ENCODE measurements at regions not wholly inside any gene's neighbourhood (a gene's known extent, or its start where the extent isn't known, plus 50 kb on each side); places are given as distances from the start of the nearest gene placed in this dataset.

DNA sequence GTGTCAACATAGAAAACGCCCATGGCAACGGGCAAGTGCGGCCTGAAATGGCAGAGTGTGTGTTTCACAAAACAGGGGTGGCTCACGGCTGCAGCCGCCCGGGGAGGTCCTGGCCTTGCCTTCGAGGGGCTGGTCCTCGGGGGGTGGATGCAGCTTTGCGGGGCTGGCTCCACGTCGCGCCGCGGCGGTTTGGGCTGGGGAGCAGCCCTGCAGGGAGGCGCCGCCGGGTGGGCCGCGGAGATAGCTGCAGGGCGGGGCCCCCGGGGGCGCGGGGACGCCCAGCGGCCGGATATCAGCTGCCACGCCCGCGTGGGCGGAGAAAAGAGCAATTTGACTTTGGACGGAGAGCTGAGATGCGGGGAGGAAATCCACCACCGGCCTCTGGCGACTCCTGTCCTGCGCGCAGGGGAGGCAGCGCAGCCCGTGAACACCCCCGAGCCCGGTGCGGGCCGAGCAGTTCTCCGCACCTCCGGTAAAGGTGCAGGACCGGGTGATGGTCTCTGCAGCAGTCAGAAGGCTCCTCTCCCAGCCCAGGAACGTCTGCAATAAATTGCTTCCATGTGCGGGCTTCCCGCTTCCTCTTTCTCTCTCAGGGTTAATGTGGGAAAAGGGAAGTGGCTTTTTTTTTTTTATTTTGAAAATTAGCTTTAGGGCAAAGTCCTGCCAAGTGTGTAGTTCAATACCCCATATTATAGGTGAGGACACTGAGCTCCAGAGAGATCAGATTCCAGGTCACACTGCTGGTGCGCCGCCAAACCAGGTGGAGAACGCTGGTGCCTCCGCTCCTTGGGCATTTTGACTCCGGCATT, 110.5 kb downstream of the ARF6 start:
- POLR2A ChIA-PET = interaction anchor here (0.5 to 2.4 kb wide), 16 partner anchors 10 to 822 kb away, joined by 3 to 13 read pairs (median 4); partner anchors contain the start of genes ARF6 (in 1 of the 2) and KLHDC2 (in 1 of the 2)
- H3K27me3 Mint-ChIP-seq = no peaks in the 10 kb centered on the region
- WGBS (ENCODE audit: insufficient coverage) = 0% methylated on average over 46 of the region's 54 CpGs
- Histone ChIP-seq H3K27me3 (replicated peaks in 1 of 2; ENCODE audit: control insufficient read depth in 2 of 2, extremely low read depth in 1 of 2, insufficient read depth in 2 of 2, low read length in 1 of 2) (no peaks in the 10 kb centered on the region), H3K36me3 (ENCODE audit: control insufficient read depth in 2 of 2, extremely low read depth in 1 of 2, insufficient read depth in 1 of 2, low read length in 1 of 2) (no peaks in the 10 kb centered on the region), H3K4me1 (ENCODE audit: control insufficient read depth in 1 of 2, extremely low read depth in 1 of 2, insufficient read depth in 2 of 2, low read length in 2 of 2) (peaks cover 42 to 59% of the 10 kb centered on the region in 2 experiments), H3K4me3 (ENCODE audit: control insufficient read depth in 1 of 2, extremely low read depth in 1 of 2, low read length in 1 of 2) (peak overlapping the region; percentile 60 to 83), H3K9me3 (no peaks in the 10 kb centered on the region), H3K27ac (ENCODE audit: low read length) (peak overlapping the region; percentile 100)
- peak overlapping the region; percentile 73 to 78 (median 75) for H3K4me3 Mint-ChIP-seq
- H3K9me3 Mint-ChIP-seq = no peaks in the 10 kb centered on the region
- H3K4me1 Mint-ChIP-seq = peaks cover 46 to 62% (median 52%) of the 10 kb centered on the region in 3 donors
- H3K36me3 Mint-ChIP-seq = no peaks in the 10 kb centered on the region
- DNase-seq = peak; percentile 59 to 86 (median 72)
- peak overlapping the region; percentile 96 to 98 for H3K27ac Mint-ChIP-seq
- ATAC-seq (replicated peaks in 1 of 4) = peak; percentile 40 to 47 (median 44)
- CTCF ChIA-PET = interaction anchor here (0.6 to 3.7 kb wide), 21 partner anchors 12 to 1987 kb away, joined by 3 to 28 read pairs (median 5); partner anchors contain the start of genes ARF6 (in 1 of the 2) and NEMF (in 1 of the 2)

DNA sequence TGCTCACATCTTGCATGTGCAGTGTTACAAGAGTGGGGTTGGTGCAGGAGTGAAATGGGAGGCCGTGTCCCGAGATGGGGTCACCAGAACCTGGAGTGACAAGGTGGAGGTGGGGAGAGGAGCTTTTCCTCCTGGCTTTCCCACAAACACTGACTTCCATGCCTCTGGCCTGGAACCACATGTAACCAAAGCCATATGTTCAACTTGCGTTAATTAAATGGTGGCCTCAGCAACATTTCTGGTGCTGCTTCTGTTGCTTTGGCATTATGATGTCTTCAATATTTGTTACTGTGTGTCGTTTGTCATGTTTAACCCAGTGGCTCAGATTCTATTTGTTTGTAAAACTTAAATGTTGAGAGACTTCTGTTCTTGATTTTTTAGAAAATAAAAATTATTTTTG, 110.2 kb downstream of the VCPKMT start:
- H3K4me3 Mint-ChIP-seq = no peak overlapping the region
- POLR2A ChIA-PET = no interaction called here
- peaks cover 7% of the 10 kb centered on the region for H3K36me3 Mint-ChIP-seq
- ATAC-seq (replicated peaks in 1 of 4) (no peak), DNase-seq (no peak)
- Histone ChIP-seq H3K9me3 (no peaks in the 10 kb centered on the region), H3K27me3 (replicated peaks in 1 of 2; ENCODE audit: control insufficient read depth in 2 of 2, extremely low read depth in 1 of 2, insufficient read depth in 2 of 2, low read length in 1 of 2) (no peaks in the 10 kb centered on the region), H3K36me3 (ENCODE audit: control insufficient read depth in 2 of 2, extremely low read depth in 1 of 2, insufficient read depth in 1 of 2, low read length in 1 of 2) (peaks cover 4 to 6% of the 10 kb centered on the region in 2 donors), H3K4me1 (ENCODE audit: control insufficient read depth in 1 of 2, extremely low read depth in 1 of 2, insufficient read depth in 2 of 2, low read length in 2 of 2) (peaks cover 20 to 32% of the 10 kb centered on the region in 2 experiments), H3K4me3 (ENCODE audit: control insufficient read depth in 1 of 2, extremely low read depth in 1 of 2, low read length in 1 of 2) (no peak overlapping the region), H3K27ac (ENCODE audit: low read length) (no peak overlapping the region)
- WGBS (ENCODE audit: insufficient coverage) = 100% methylated on average over 1 of the region's 4 CpGs
- H3K9me3 Mint-ChIP-seq = no peaks in the 10 kb centered on the region
- peak overlapping the region in 1 of 2 donors; percentile 1 for H3K27ac Mint-ChIP-seq
- H3K27me3 Mint-ChIP-seq = no peaks in the 10 kb centered on the region
- peaks cover 19 to 42% (median 27%) of the 10 kb centered on the region in 3 donors for H3K4me1 Mint-ChIP-seq
- CTCF ChIA-PET = no interaction called here

DNA sequence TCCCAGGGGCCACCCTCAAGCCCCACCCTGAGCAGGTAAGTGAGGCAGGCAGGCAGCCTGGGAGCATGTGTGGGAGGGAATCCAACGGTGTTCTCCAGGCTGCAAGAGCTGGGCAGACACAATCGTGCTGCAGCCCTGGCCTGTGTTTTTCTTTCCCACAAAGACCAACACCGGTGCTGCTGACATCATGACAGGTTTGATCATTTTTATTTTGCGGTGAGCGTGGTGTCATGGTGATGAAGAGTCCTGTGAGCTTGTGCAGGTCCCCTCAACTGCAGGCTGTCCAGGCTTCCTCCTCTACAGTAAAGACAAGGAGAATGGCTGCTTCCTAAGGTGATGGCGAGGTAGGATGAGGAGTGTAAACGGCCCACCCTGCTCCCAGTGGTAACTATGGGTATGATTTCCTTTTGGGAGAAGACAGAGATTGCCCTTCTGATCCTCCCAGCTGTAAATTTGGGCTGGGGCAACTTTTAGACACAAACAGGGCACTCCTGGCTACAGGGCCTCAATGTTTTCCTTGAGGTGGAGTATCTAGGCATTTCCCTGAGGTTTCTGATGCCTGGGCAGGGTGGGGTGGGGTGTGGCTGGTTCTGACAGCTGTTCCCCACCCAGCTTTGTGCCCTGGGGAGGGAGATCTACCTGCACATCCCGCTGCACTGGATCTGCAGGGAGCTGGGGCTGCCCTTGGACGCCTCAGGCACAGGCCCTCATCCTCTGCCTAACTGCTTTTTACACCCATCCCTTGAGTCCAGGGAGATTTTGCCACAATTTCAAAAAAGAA, 109.1 kb downstream of the VCPKMT start:
- WGBS (ENCODE audit: insufficient coverage) = 88% methylated on average over 6 of the region's 9 CpGs
- H3K9me3 Mint-ChIP-seq = no peaks in the 10 kb centered on the region
- H3K27me3 Mint-ChIP-seq = no peaks in the 10 kb centered on the region
- H3K36me3 Mint-ChIP-seq = peaks cover 7% of the 10 kb centered on the region
- no peaks in the 10 kb centered on the region for H3K9me3 ChIP-seq
- no peak overlapping the region for H3K4me3 ChIP-seq (ENCODE audit: control insufficient read depth in 1 of 2, extremely low read depth in 1 of 2, low read length in 1 of 2)
- no peak for ATAC-seq (replicated peaks in 1 of 4)
- peaks cover 12 to 20% of the 10 kb centered on the region in 2 experiments for H3K4me1 ChIP-seq (ENCODE audit: control insufficient read depth in 1 of 2, extremely low read depth in 1 of 2, insufficient read depth in 2 of 2, low read length in 2 of 2)
- ChIA-PET CTCF (interaction anchor here in 1 of 2 donors (0.7 kb wide), 1 partner anchor 97 kb away, joined by 3 read pairs; no protein-coding TSS in a partner anchor), POLR2A (no interaction called here)
- peaks cover 4 to 6% of the 10 kb centered on the region in 2 donors for H3K36me3 ChIP-seq (ENCODE audit: control insufficient read depth in 2 of 2, extremely low read depth in 1 of 2, insufficient read depth in 1 of 2, low read length in 1 of 2)
- no peak for DNase-seq
- H3K27ac Mint-ChIP-seq = no peak overlapping the region
- H3K27me3 ChIP-seq (replicated peaks in 1 of 2; ENCODE audit: control insufficient read depth in 2 of 2, extremely low read depth in 1 of 2, insufficient read depth in 2 of 2, low read length in 1 of 2) = no peaks in the 10 kb centered on the region
- peaks cover 9 to 33% (median 17%) of the 10 kb centered on the region in 3 donors for H3K4me1 Mint-ChIP-seq
- H3K27ac ChIP-seq (ENCODE audit: low read length) = no peak overlapping the region
- no peak overlapping the region for H3K4me3 Mint-ChIP-seq

DNA sequence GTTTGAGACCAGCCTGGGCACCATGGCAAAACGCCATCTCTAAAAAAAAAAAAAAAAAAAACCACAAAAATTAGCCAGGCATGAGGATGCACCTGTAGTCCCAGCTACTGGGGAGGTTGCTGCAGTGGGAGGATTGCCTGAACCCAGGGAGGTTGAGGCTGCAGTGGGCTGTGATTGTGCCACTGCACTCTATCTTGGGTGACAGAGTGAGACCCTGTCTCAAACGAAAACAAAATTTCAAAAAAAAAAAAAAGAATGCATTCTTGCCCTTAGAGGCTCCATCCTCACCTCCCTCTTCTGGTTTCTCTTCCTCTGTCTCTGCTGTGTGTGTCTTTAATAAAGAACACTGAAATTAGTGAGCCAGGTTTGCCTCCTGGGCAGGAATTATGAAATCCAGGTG, 107.8 kb downstream of the VCPKMT start:
- H3K4me1 ChIP-seq (ENCODE audit: control insufficient read depth in 1 of 2, extremely low read depth in 1 of 2, insufficient read depth in 2 of 2, low read length in 2 of 2) = peaks cover 5 to 9% of the 10 kb centered on the region in 2 experiments
- ChIA-PET POLR2A (no interaction called here), CTCF (no interaction called here)
- no peak overlapping the region for H3K27ac ChIP-seq (ENCODE audit: low read length)
- peaks cover 4 to 6% of the 10 kb centered on the region in 2 donors for H3K36me3 ChIP-seq (ENCODE audit: control insufficient read depth in 2 of 2, extremely low read depth in 1 of 2, insufficient read depth in 1 of 2, low read length in 1 of 2)
- ATAC-seq (replicated peaks in 1 of 4) (no peak), DNase-seq (no peak)
- H3K27ac Mint-ChIP-seq = no peak overlapping the region
- H3K4me3 Mint-ChIP-seq = no peak overlapping the region
- H3K4me3 ChIP-seq (ENCODE audit: control insufficient read depth in 1 of 2, extremely low read depth in 1 of 2, low read length in 1 of 2) = no peak overlapping the region
- peaks cover 9% of the 10 kb centered on the region for H3K36me3 Mint-ChIP-seq
- peaks cover 10 to 24% (median 12%) of the 10 kb centered on the region in 3 donors for H3K4me1 Mint-ChIP-seq
- no peaks in the 10 kb centered on the region for H3K27me3 Mint-ChIP-seq
- H3K9me3 ChIP-seq = no peaks in the 10 kb centered on the region
- H3K9me3 Mint-ChIP-seq = no peaks in the 10 kb centered on the region
- no CpG with 5 or more reads among the region's 2 CpGs for WGBS (ENCODE audit: insufficient coverage)
- no peaks in the 10 kb centered on the region for H3K27me3 ChIP-seq (replicated peaks in 1 of 2; ENCODE audit: control insufficient read depth in 2 of 2, extremely low read depth in 1 of 2, insufficient read depth in 2 of 2, low read length in 1 of 2)

DNA sequence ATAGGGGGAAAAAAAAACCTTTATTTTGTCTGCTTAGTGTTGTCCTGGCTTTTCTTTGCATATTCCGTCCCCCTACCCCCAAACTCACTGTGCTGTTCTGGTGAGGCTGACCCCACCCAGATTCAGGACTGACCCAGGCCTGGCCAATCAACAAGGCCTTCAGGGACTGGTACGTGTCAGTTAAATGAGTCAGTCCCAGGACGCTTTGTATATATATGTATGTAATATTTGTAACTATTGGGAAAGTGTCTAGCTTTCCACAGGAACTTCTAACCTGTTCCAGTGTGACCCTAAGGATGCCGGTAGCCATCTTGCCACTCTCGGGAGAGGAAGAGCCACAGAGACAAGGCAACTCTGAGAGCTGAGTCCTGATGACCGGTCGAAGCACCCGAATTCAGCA, 107.4 kb downstream of the VCPKMT start:
- Histone ChIP-seq H3K36me3 (ENCODE audit: control insufficient read depth in 2 of 2, extremely low read depth in 1 of 2, insufficient read depth in 1 of 2, low read length in 1 of 2) (peaks cover 4 to 6% of the 10 kb centered on the region in 2 donors), H3K9me3 (no peaks in the 10 kb centered on the region), H3K27ac (ENCODE audit: low read length) (no peak overlapping the region), H3K4me3 (ENCODE audit: control insufficient read depth in 1 of 2, extremely low read depth in 1 of 2, low read length in 1 of 2) (no peak overlapping the region), H3K27me3 (replicated peaks in 1 of 2; ENCODE audit: control insufficient read depth in 2 of 2, extremely low read depth in 1 of 2, insufficient read depth in 2 of 2, low read length in 1 of 2) (no peaks in the 10 kb centered on the region), H3K4me1 (ENCODE audit: control insufficient read depth in 1 of 2, extremely low read depth in 1 of 2, insufficient read depth in 2 of 2, low read length in 2 of 2) (peaks cover 1 to 5% of the 10 kb centered on the region in 2 experiments)
- Mint-ChIP-seq H3K36me3 (peaks cover 10% of the 10 kb centered on the region), H3K27me3 (no peaks in the 10 kb centered on the region), H3K4me3 (no peak overlapping the region), H3K4me1 (peaks cover 8 to 21% (median 11%) of the 10 kb centered on the region in 3 donors), H3K27ac (no peak overlapping the region), H3K9me3 (no peaks in the 10 kb centered on the region)
- ChIA-PET POLR2A (interaction anchor here in 1 of 2 donors (0.5 kb wide), 1 partner anchor 129 kb away, joined by 8 read pairs; no protein-coding TSS in a partner anchor), CTCF (no interaction called here)
- no peak for ATAC-seq (replicated peaks in 1 of 4)
- 97% methylated on average over 5 of the region's 8 CpGs for WGBS (ENCODE audit: insufficient coverage)
- DNase-seq = no peak

DNA sequence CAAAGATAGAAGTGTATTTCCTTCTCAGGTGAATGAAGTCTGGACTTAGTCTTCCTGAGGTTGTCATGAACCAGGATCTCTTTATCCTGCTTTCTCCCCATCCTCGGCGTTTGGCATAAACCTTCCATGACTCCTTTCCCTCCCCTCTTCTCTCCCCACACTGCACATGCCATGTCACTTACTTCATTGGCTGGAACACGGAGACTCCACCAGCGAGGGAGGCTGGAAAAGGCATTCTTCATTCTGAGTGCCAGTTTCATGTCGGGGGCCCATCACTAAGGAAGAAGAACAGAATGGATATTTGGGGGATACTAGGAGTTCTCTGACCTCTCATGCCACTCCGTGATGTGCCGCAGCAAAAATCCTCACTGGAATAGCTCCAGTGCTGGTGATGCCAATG, 105.6 kb downstream of the VCPKMT start:
- Histone ChIP-seq H3K36me3 (ENCODE audit: control insufficient read depth in 2 of 2, extremely low read depth in 1 of 2, insufficient read depth in 1 of 2, low read length in 1 of 2) (peaks cover 4 to 6% of the 10 kb centered on the region in 2 donors), H3K4me3 (ENCODE audit: control insufficient read depth in 1 of 2, extremely low read depth in 1 of 2, low read length in 1 of 2) (no peak overlapping the region), H3K27ac (ENCODE audit: low read length) (no peak overlapping the region), H3K27me3 (replicated peaks in 1 of 2; ENCODE audit: control insufficient read depth in 2 of 2, extremely low read depth in 1 of 2, insufficient read depth in 2 of 2, low read length in 1 of 2) (no peaks in the 10 kb centered on the region), H3K4me1 (ENCODE audit: control insufficient read depth in 1 of 2, extremely low read depth in 1 of 2, insufficient read depth in 2 of 2, low read length in 2 of 2) (no peaks in the 10 kb centered on the region), H3K9me3 (no peaks in the 10 kb centered on the region)
- ChIA-PET CTCF (no interaction called here), POLR2A (interaction anchor here (0.5 to 0.7 kb wide), 2 partner anchors 97 to 396 kb away, joined by 3 to 5 read pairs; no protein-coding TSS in a partner anchor)
- Mint-ChIP-seq H3K27ac (no peak overlapping the region), H3K36me3 (peaks cover 11% of the 10 kb centered on the region), H3K9me3 (no peaks in the 10 kb centered on the region), H3K4me1 (peaks cover 4 to 19% (median 17%) of the 10 kb centered on the region in 3 donors), H3K4me3 (no peak overlapping the region), H3K27me3 (no peaks in the 10 kb centered on the region)
- DNase-seq (no peak), ATAC-seq (replicated peaks in 1 of 4) (no peak)
- 94% methylated on average over 3 of the region's 7 CpGs for WGBS (ENCODE audit: insufficient coverage)
